GM21360 (cell line): ENCODE measurements at regions not wholly inside any gene's neighbourhood (a gene's known extent, or its start where the extent isn't known, plus 50 kb on each side); places are given as distances from the start of the nearest gene placed in this dataset.

Source experiments
- ATAC-seq: cut with Tn5 transposase; IDR thresholded peaks from one replicate; pipeline ENCODE4 v1.9.1; 2021; ENCODE audit warnings: mild to moderate bottlenecking, moderate library complexity; ENCODE audit not compliant: unreplicated experiment

DNA sequence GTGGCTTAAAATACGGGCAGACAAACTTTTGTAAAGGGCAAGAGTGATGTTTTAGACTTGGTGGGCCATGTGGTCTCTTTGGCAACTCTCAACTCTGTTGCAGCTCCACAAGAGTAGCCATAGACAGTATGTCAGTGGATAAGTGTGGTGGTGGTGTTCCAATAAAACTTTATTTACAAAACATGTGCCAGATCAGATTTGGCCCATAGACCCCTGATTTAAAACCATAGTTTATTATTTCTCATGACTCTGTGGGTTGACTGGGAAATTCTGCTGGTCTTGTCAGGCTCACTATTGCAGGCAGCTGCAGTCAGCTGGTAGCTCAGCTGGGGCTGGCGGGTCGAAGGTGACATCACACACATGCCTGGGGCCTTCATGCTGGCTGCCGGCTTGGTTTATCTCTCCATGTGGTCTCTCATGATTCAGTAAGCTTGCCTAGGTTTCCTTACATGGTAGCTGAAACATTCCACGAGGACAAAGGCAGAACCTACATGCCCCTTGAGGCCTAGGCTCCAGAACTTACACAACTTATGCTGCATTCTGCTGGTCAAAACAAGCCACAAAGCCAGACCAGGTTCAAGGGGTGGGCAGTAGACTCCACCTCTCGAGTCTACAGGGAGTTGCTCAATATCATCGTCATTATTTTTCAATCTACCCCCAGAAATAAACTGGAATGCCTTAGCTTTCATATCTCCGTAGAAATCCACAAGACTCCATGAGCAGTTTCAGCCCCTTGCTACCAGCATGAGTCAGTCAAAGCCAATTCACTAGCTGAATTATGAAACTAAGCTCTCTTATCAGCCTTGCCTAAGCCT is 245.7 kb downstream of the WDR11 start:
- no peak for ATAC-seq

GRCh38 chr10:121098211-121098610 is 247.0 kb downstream of the WDR11 start:
- ATAC-seq = no peak

DNA sequence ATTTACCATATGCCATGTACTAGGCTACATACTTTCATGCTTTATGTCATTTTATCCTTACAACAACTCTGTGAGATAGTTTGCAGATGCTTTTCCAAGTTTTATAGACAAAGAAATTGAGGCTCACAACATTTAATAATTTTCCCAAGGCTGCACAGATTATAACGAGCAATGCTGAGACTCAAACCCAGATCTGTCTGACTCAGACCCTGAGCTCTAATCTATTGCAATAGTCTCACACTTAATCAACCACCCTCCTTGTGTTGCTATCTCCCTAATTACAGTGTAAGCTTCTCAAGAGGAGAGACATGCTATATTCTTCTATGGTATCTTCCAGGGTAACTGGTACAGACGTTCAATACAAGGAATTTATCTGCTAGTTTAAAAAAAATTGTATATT is 247.6 kb downstream of the WDR11 start:
- no peak for ATAC-seq

DNA sequence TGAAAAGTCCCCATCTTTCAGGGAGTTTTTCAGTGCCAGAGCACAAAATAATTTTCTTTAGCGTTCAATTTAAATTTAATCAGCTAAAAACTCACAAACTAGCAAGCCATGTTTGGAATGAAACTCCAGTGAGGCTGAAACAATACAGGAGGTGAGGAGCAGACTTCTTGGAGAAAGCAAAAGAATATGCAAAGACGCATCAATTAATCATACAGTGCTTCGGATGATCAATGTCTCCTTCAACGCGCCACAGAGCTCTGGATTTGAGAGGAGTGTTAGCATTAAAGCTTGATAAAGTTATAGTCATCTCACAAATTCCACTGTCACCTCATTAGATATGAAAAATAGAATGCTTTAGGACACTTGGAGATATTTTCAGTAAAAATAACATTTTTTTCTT is 248.0 kb downstream of the WDR11 start:
- ATAC-seq = no peak

- no peak for ATAC-seq
Measured at GRCh38 chr10:121099592-121099991, 248.4 kb downstream of the WDR11 start.

GRCh38 chr10:121101561-121101960 is 250.4 kb downstream of the WDR11 start:
- ATAC-seq = no peak

GRCh38 chr10:121102706-121103105 is 251.5 kb downstream of the WDR11 start:
- no peak for ATAC-seq

DNA sequence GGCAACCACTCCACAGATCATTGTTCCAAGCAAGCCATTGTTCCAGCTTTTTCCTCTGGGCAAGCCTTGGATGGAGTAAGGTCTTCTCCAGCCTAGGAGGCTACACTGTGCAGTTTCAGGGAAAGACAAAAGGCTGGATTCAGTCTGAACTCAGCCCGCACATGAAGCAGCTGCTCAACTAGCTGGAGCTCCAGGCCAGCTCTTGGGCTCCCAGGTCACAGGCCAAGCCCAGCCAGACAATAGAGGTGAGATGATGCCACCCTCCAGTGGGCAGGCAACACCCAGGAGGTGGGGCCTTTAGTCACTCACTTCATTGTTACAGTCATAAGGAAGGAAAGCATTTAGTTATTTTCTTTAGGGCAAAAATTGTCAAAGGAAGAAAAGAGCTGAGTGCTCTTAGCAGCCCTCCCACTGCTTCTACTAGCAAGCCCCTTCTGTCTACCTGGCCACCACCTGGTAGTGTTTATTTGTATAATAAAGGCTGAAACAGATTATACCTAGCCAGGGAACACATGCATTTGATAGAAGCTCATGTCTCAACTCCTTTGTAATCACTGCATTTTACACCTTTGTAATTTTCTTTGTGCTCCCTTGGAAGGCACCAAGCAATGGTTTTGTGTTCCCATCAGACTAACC is 253.4 kb downstream of the WDR11 start:
- ATAC-seq = no peak

DNA sequence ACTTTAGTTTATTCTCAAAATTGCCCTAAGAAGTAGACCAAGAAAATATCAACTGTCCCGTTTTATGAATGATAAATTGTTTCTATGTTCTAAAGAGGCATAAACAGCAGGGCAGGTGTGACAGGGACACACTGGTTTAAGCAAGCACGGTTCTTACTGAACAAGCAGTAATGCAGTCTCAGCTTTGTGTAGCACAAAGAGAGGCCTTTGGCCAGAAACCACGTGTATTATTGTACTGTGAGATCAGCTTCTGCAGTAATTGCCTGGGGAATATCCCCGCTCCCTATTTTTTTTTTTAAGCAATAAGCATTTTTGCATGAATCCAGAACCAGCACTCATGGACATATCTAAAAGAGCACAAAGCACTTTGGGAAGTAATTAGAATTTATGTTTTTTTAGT is 255.4 kb downstream of the WDR11 start:
- ATAC-seq = no peak

- no peak for ATAC-seq
Measured at GRCh38 chr10:121108051-121108450, 256.9 kb downstream of the WDR11 start.

DNA sequence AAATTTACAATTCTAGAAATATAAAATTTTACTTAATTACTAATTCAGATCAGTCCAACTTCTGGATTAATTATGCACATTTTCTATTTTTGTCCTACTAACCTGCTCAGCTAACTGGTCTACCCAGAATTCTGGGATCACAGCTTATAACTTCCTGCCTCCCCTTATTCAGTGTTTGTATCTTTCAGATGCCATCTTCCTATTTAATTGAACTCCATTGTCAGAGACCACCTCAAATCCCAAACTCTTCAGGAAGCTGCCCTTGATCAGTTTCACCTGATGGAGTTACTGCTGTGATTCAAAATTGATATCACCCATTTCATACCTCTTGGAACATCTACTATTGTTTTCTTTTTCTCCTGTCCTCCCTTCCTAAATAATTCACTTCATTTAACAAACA is 259.2 kb downstream of the WDR11 start:
- ATAC-seq = no peak

- no peak for ATAC-seq
Measured at GRCh38 chr10:121112136-121112535, 261.0 kb downstream of the WDR11 start.

GRCh38 chr10:121112579-121113384 is 261.6 kb downstream of the WDR11 start:
- ATAC-seq = no peak

- no peak for ATAC-seq
Measured at GRCh38 chr10:121113385-121113696, 262.2 kb downstream of the WDR11 start.

- ATAC-seq = no peak
Measured at GRCh38 chr10:121113911-121114310, 262.7 kb downstream of the WDR11 start.

DNA sequence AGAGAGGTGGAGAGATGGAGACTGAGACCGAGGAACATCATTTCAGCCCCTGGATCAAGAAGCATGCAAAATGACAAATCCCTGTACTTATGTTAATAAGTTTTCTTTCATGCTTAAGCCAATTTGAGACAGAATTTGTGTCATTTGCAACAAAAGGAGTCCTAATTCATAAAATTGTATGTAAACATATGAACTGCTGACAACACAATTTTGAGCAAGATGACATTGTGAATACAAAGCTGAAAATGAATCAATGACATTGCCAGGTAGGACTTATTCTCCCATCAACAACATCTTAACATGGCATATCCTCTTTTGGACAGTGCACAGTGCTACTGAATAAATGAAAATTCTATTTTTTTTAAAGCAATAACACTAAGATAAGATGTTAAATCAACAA is 264.0 kb downstream of the WDR11 start:
- no peak for ATAC-seq

- ATAC-seq = no peak
Measured at GRCh38 chr10:121121462-121121861, 270.3 kb downstream of the WDR11 start.

DNA sequence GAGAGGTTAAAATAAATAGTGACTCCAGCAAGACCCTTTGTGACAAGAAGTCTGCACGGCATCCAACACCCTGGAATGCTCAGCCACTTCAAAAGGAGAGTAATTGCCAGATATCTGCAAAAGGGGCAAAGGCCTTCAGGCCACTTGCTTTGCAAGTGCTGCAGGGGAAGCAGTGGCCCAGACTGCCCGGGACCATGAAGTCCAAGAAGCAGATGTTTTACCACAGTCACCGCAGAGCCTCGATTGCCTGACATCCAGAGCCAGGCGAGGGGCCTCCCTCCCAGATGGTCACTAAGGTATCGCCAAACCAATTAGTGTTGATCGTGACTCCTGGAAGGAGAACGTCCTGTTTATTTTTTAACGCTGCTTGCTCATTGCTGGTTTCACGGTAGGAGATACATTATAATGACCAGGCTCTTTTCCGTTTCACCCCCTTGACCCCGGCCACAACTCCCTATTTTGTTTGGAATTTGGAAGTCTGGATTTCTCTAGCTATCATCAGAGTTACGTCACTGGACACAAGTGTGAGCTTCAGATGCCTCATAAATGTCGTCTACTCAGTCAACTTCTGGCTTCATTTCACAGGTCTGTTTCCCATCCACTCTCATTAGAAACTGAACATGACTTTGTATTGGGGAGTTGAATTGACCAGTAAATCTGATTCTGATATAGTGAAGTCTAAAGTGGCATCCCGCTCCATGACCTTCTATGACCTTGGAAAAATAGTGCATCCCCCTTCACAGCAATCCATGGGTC is 276.2 kb downstream of the WDR11 start:
- ATAC-seq = no peak

GRCh38 chr10:121128164-121128563 is 277.0 kb downstream of the WDR11 start:
- ATAC-seq = no peak

DNA sequence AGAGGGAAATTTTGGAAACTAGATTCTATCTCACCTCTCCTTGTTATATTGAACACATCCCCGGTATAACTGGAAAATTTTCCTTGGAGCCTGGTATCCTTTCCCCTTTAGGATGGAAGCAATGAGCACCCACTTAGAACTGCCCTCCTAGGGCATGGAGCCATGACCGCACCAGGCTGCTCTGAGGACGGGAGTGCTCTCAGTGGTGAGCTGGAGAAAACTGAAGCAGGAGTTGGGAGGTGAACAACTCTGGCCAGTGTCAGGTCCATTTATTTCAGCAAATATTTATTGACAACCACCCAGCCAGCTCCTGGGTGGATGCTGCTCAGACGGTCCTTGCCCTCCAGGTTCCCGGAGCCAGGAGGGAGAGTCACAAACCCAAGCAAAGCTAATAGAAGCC is 278.1 kb downstream of the WDR11 start:
- no peak for ATAC-seq

DNA sequence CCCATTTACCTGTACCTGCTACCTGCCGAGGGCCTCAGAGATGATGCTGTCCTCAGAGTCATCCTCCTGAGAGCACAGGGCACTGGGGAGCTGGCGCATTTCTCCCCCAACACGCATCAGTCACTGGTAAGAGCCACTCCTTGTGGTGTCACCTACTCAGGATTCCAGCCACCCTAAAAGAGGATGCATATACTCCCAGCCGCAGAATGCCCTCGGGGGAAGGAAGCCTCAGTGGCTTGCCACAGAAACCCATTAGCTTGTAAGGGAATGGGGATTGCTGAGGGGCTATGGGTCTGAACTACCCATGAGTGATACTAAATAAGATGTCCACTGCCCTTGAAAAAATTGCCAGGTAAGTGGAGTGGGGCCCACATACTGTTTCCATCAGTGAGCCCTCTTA is 279.2 kb downstream of the WDR11 start:
- ATAC-seq = no peak
